ENCODE measurements at regions not wholly inside any gene's neighbourhood (a gene's known extent, or its start where the extent isn't known, plus 50 kb on each side); places are given as distances from the start of the nearest gene placed in this dataset.

GRCh38 chr13:40180776-40181175, 485.7 kb downstream of the FOXO1 start:
- H3K27ac ChIP-seq (ENCODE audit: low read depth in 1 of 2, low read length in 2 of 2) = no peak overlapping the region
- H3K4me3 ChIP-seq (ENCODE audit: low read length) = no peak overlapping the region
- no peak for ATAC-seq (ENCODE audit: poor library complexity)
- CTCF ChIA-PET = no interaction called here
- H3K9me3 ChIP-seq (ENCODE audit: control insufficient read depth in 1 of 2, insufficient read depth in 1 of 2, low read length in 2 of 2) = peaks cover 0 to 6% of the 10 kb centered on the region in 2 experiments
- no peaks in the 10 kb centered on the region for H3K27me3 Mint-ChIP-seq
- H3K27me3 ChIP-seq (ENCODE audit: control insufficient read depth in 1 of 2, insufficient read depth in 2 of 2, low read length in 2 of 2) = no peaks in the 10 kb centered on the region
- DNase-seq = no peak
- no peak for TF ChIP-seq CTCF (IDR thresholded peaks at IDR 0.05)
- peaks cover 73% of the 10 kb centered on the region for H3K4me1 Mint-ChIP-seq (ENCODE audit: low read depth)
- no peaks in the 10 kb centered on the region for H3K36me3 ChIP-seq (ENCODE audit: insufficient read depth, low read length)
- no peak overlapping the region for H3K4me3 Mint-ChIP-seq
- intact Hi-C loops (cut with DNase I, micrococcal nuclease) = no loop called here
- no peak overlapping the region for H3K27ac Mint-ChIP-seq
- H3K4me1 ChIP-seq (ENCODE audit: insufficient read depth, low read length) = peaks cover 24% of the 10 kb centered on the region
- no peaks in the 10 kb centered on the region for H3K36me3 Mint-ChIP-seq (ENCODE audit: low read depth)
- no peaks in the 10 kb centered on the region for H3K9me3 Mint-ChIP-seq
- POLR2A ChIA-PET = interaction anchor here (0.6 to 3.2 kb wide), 2 partner anchors 8 to 473 kb away, joined by 6 to 16 read pairs; no protein-coding TSS in a partner anchor

- Mint-ChIP-seq H3K9me3 (no peaks in the 10 kb centered on the region), H3K4me3 (no peak overlapping the region), H3K36me3 (ENCODE audit: low read depth) (no peaks in the 10 kb centered on the region), H3K4me1 (ENCODE audit: low read depth) (peaks cover 74% of the 10 kb centered on the region), H3K27me3 (no peaks in the 10 kb centered on the region), H3K27ac (no peak overlapping the region)
- H3K27ac ChIP-seq (ENCODE audit: low read depth in 1 of 2, low read length in 2 of 2) = no peak overlapping the region
- TF ChIP-seq CTCF (IDR thresholded peaks at IDR 0.05) = no peak
- ChIA-PET CTCF (no interaction called here), POLR2A (interaction anchor here (1.2 kb wide), 1 partner anchor 484 kb away, joined by 4 read pairs; no protein-coding TSS in a partner anchor)
- ATAC-seq (ENCODE audit: poor library complexity) (no peak), DNase-seq (no peak)
- peaks cover 0 to 3% of the 10 kb centered on the region in 2 experiments for H3K9me3 ChIP-seq (ENCODE audit: control insufficient read depth in 1 of 2, insufficient read depth in 1 of 2, low read length in 2 of 2)
- H3K27me3 ChIP-seq (ENCODE audit: control insufficient read depth in 1 of 2, insufficient read depth in 2 of 2, low read length in 2 of 2) = no peaks in the 10 kb centered on the region
- peaks cover 28% of the 10 kb centered on the region for H3K4me1 ChIP-seq (ENCODE audit: insufficient read depth, low read length)
- no peak overlapping the region for H3K4me3 ChIP-seq (ENCODE audit: low read length)
- H3K36me3 ChIP-seq (ENCODE audit: insufficient read depth, low read length) = no peaks in the 10 kb centered on the region
- intact Hi-C loops (cut with DNase I, micrococcal nuclease) = no loop called here
Observed at GRCh38 chr13:40181203-40181845, 485.1 kb downstream of the FOXO1 start.

GRCh38 chr13:40182591-40182990, 483.9 kb downstream of the FOXO1 start:
- no peaks in the 10 kb centered on the region for H3K9me3 Mint-ChIP-seq
- no peaks in the 10 kb centered on the region for H3K36me3 ChIP-seq (ENCODE audit: insufficient read depth, low read length)
- H3K4me1 Mint-ChIP-seq (ENCODE audit: low read depth) = peaks cover 79% of the 10 kb centered on the region
- no peaks in the 10 kb centered on the region for H3K27me3 Mint-ChIP-seq
- H3K4me3 ChIP-seq (ENCODE audit: low read length) = no peak overlapping the region
- H3K27ac Mint-ChIP-seq = no peak overlapping the region
- H3K27me3 ChIP-seq (ENCODE audit: control insufficient read depth in 1 of 2, insufficient read depth in 2 of 2, low read length in 2 of 2) = no peaks in the 10 kb centered on the region
- H3K36me3 Mint-ChIP-seq (ENCODE audit: low read depth) = no peaks in the 10 kb centered on the region
- intact Hi-C loops (cut with DNase I, micrococcal nuclease) = no loop called here
- H3K9me3 ChIP-seq (ENCODE audit: control insufficient read depth in 1 of 2, insufficient read depth in 1 of 2, low read length in 2 of 2) = no peaks in the 10 kb centered on the region
- no peak overlapping the region for H3K27ac ChIP-seq (ENCODE audit: low read depth in 1 of 2, low read length in 2 of 2)
- CTCF ChIA-PET = no interaction called here
- TF ChIP-seq CTCF (IDR thresholded peaks at IDR 0.05) = no peak
- ATAC-seq (ENCODE audit: poor library complexity) (no peak), DNase-seq (no peak)
- POLR2A ChIA-PET = no interaction called here
- peaks cover 41% of the 10 kb centered on the region for H3K4me1 ChIP-seq (ENCODE audit: insufficient read depth, low read length)
- no peak overlapping the region for H3K4me3 Mint-ChIP-seq
